Cerebellar cortex (tissue), 1 donor: ENCODE measurements at regions not wholly inside any gene's neighbourhood (a gene's known extent, or its start where the extent isn't known, plus 50 kb on each side); places are given as distances from the start of the nearest gene placed in this dataset.
"Not testable (repeated sequence)": the region's sequence is repeated elsewhere in the genome, so short reads cannot be mapped to it uniquely, and the experiment has no call there.

Experiments used
- DNase-seq: peaks from one replicate; pipeline ENCODE4 v3.0.0-alpha.2; 2015; ENCODE audit warnings: low spot score

- peak; percentile 0 for DNase-seq
Measured at GRCh38 chr21:13923175-13923574, 287.6 kb downstream of the LIPI start.

GRCh38 chr21:13921455-13921854 lies 289.3 kb downstream of the LIPI start:
- not testable (repeated sequence) for DNase-seq

GRCh38 chr21:13907385-13907784 lies 297.8 kb downstream of the POTED start:
- not testable (repeated sequence) for DNase-seq

- DNase-seq = not testable (repeated sequence)
Measured at GRCh38 chr21:13896596-13897247, 287.1 kb downstream of the POTED start.

- not testable (repeated sequence) for DNase-seq
Measured at GRCh38 chr21:13893617-13894016, 284.0 kb downstream of the POTED start.

GRCh38 chr21:13893025-13893424 lies 283.4 kb downstream of the POTED start:
- not testable (repeated sequence) for DNase-seq

- not testable (repeated sequence) for DNase-seq
Measured at GRCh38 chr21:13892146-13892751, 282.7 kb downstream of the POTED start.

- not testable (repeated sequence) for DNase-seq
Measured at GRCh38 chr21:13889176-13889575, 279.6 kb downstream of the POTED start.

- DNase-seq = not testable (repeated sequence)
Measured at GRCh38 chr21:13883641-13884395, 274.2 kb downstream of the POTED start.

- DNase-seq = not testable (repeated sequence)
Measured at GRCh38 chr21:13877503-13877902, 267.9 kb downstream of the POTED start.

- not testable (repeated sequence) for DNase-seq
Measured at GRCh38 chr21:13876999-13877398, 267.4 kb downstream of the POTED start.

GRCh38 chr21:13874001-13874400 lies 264.4 kb downstream of the POTED start:
- not testable (repeated sequence) for DNase-seq

GRCh38 chr21:13854638-13855037 lies 245.1 kb downstream of the POTED start:
- no peak for DNase-seq

- not testable (repeated sequence) for DNase-seq
Measured at GRCh38 chr21:13850808-13851207, 241.2 kb downstream of the POTED start.

GRCh38 chr21:13849489-13849888 lies 239.9 kb downstream of the POTED start:
- DNase-seq = not testable (repeated sequence)

GRCh38 chr21:13846718-13847117 lies 237.1 kb downstream of the POTED start:
- not testable (repeated sequence) for DNase-seq

GRCh38 chr21:13844574-13844973 lies 235.0 kb downstream of the POTED start:
- DNase-seq = not testable (repeated sequence)

GRCh38 chr21:13843081-13843480 lies 233.5 kb downstream of the POTED start:
- not testable (repeated sequence) for DNase-seq

GRCh38 chr21:13827666-13828065 lies 218.1 kb downstream of the POTED start:
- not testable (repeated sequence) for DNase-seq

GRCh38 chr21:13827201-13827600 lies 217.6 kb downstream of the POTED start:
- DNase-seq = no peak

- not testable (repeated sequence) for DNase-seq
Measured at GRCh38 chr21:13826511-13826910, 216.9 kb downstream of the POTED start.

- DNase-seq = not testable (repeated sequence)
Measured at GRCh38 chr21:13825218-13825778, 215.7 kb downstream of the POTED start.
